Psoas muscle (tissue), 7 donors: ENCODE measurements at regions not wholly inside any gene's neighbourhood (a gene's known extent, or its start where the extent isn't known, plus 50 kb on each side); places are given as distances from the start of the nearest gene placed in this dataset.

Experiments
- ATAC-seq, 4 donors: fragments of 200-7000 bp; cut with Tn5 transposase; one replicate each; pipeline ENCODE4 v1.9.1; 2020; ENCODE audit warnings: moderate library complexity in 3 of 4, mild to moderate bottlenecking in 2 of 4
- DNase-seq, 2 donors: peaks; one replicate each; pipeline ENCODE4 v3.0.0-alpha.2; 2020
- H3K27ac ChIP-seq: fragments of 200-600 bp; one replicate; pipeline ENCODE4 v1.8.0; 2022
- H3K27me3 ChIP-seq, 3 donors: fragments of 200-600 bp in 1 of 3; one replicate each; pipeline versions ENCODE4 v1.6.1 to v1.8.0; 2013 to 2022; ENCODE audit warnings: low read length in 2 of 3, mild to moderate bottlenecking in 2 of 3, moderate library complexity in 1 of 3; ENCODE audit not compliant: insufficient read depth in 3 of 3
- H3K36me3 ChIP-seq, 2 donors: fragments of 200-600 bp in 1 of 2; one replicate each; pipeline versions ENCODE4 v1.6.1 to v1.8.0; 2013 to 2022; ENCODE audit warnings: low read depth in 1 of 2, mild to moderate bottlenecking in 1 of 2, moderate library complexity in 1 of 2; ENCODE audit not compliant: insufficient read depth in 1 of 2
- H3K4me1 ChIP-seq: fragments of 200-600 bp; one replicate; pipeline ENCODE4 v1.8.0; 2022
- H3K4me3 ChIP-seq: fragments of 200-600 bp; one replicate; pipeline ENCODE4 v1.8.0; 2022; ENCODE audit warnings: mild to moderate bottlenecking
- H3K9me3 ChIP-seq: fragments of 200-600 bp; one replicate; pipeline ENCODE4 v1.8.0; 2022
- WGBS, 3 donors: extraction: QIAGEN DNeasy Blood & Tissue Kit; methylation state at CpG; one replicate each; pipeline versions ENCODE4 v1.1.6 to v1.1.7; 2013; 5-methylcytosine and 5-hydroxymethylcytosine counted together
- intact Hi-C, 2 donors: fragments of 100-400 bp; cut with DNase I; formaldehyde crosslinking; loops; one replicate each; pipeline versions ENCODE4 v1.11.0 to v1.14.2; 2022
- TF ChIP-seq, protein P1 (sequence below): fragments of 200-600 bp; IDR thresholded peaks from one replicate; pipeline ENCODE4 v1.8.0; 2022; ENCODE audit warnings: antibody characterized with exemption
- donor health status: healthy with polysubstance abuse.
- donor health status: DM: no; HTN: no; CAD: no; lungs with moderate emphysema.
- donor health status: Bipolar disorder and iron deficiency.
- donor health status: healthy.
- donor health status: DM: yes; HTN: yes; CAD: no.
- donor health status: DM: no; HTN: no; CAD: no.
- donor health status: DM: yes; HTN: yes; CAD: no.

DNA sequence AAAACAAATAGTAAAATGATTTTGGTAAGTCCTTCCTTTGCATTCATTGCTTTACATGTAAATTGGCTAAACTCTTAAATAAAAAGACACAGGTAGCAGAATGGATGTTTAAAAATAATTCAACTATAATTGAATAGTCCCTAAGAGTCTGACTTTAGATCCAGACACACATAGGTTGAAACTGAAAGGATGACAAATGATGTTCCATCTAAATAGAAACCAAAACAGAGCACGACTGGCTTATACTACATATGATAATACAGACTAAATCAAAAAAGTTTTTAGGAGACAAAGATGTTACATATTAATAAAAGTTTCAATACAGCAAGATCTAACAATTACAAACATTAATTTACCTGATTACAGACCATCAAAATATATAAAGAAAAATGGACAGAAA is 2055.1 kb upstream of the WWC1 start:
- DNase-seq, result no peak
- intact Hi-C loops, result no loop called here
- Histone ChIP-seq H3K27ac (no peak overlapping the region), H3K4me1 (no peaks in the 10 kb centered on the region), H3K4me3 (no peak overlapping the region), H3K27me3 (no peaks in the 10 kb centered on the region), H3K36me3 (no peaks in the 10 kb centered on the region), H3K9me3 (no peaks in the 10 kb centered on the region)
- 65 to 89% (median 80%) methylated on average over 1 of the region's 1 CpG for WGBS, 3 donors
- no peak for ATAC-seq
- TF ChIP-seq, protein P1, sequence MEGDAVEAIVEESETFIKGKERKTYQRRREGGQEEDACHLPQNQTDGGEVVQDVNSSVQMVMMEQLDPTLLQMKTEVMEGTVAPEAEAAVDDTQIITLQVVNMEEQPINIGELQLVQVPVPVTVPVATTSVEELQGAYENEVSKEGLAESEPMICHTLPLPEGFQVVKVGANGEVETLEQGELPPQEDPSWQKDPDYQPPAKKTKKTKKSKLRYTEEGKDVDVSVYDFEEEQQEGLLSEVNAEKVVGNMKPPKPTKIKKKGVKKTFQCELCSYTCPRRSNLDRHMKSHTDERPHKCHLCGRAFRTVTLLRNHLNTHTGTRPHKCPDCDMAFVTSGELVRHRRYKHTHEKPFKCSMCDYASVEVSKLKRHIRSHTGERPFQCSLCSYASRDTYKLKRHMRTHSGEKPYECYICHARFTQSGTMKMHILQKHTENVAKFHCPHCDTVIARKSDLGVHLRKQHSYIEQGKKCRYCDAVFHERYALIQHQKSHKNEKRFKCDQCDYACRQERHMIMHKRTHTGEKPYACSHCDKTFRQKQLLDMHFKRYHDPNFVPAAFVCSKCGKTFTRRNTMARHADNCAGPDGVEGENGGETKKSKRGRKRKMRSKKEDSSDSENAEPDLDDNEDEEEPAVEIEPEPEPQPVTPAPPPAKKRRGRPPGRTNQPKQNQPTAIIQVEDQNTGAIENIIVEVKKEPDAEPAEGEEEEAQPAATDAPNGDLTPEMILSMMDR, result no peak

DNA sequence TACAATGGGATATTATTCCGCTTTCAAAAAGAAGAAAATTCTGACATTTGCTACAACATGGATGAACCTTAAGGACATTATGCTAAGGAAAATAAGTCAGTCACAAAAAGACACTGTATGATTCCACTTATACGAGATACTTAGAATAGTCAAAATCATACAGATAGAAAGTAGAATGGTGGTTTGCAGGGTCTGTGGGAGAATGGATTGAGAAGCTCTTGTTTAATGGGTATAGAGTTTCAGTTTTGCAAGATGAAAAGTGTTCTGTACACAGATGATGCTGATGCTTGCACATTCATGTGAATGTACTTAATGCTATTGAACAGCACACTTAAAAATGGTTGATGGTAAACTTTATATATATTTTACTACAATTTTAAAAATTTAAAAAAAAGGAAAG is 2050.7 kb upstream of the WWC1 start:
- DNase-seq, result no peak
- H3K36me3 ChIP-seq, result no peaks in the 10 kb centered on the region
- no peak overlapping the region for H3K4me3 ChIP-seq
- no peaks in the 10 kb centered on the region for H3K4me1 ChIP-seq
- no peaks in the 10 kb centered on the region for H3K9me3 ChIP-seq
- no peaks in the 10 kb centered on the region for H3K27me3 ChIP-seq
- TF ChIP-seq, protein P1, result no peak
- H3K27ac ChIP-seq, result no peak overlapping the region
- WGBS, 3 donors, result 92 to 99% (median 94%) methylated on average over 2 of the region's 2 CpGs
- intact Hi-C loops, result no loop called here
- ATAC-seq, result no peak

DNA sequence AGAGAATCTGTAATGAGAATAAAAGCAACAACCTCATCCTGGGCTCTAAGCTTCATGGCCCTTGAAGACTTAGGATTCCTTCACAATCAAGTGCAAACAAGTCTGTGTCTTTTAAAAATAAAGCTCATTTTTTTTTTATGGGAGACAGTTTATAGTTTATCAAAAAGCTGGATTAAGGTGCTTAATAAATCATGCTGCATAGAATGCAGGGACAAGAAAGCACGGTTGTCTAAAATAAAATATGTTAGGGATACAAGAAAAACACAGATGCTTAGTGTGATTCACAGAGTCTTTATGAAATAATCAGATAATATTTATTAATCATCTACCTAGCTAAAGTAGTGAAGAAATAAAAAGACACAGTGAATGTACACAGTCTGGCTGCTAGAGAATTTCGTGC is 2045.9 kb upstream of the WWC1 start:
- 63 to 74% (median 64%) methylated on average over 2 of the region's 2 CpGs for WGBS, 3 donors

DNA sequence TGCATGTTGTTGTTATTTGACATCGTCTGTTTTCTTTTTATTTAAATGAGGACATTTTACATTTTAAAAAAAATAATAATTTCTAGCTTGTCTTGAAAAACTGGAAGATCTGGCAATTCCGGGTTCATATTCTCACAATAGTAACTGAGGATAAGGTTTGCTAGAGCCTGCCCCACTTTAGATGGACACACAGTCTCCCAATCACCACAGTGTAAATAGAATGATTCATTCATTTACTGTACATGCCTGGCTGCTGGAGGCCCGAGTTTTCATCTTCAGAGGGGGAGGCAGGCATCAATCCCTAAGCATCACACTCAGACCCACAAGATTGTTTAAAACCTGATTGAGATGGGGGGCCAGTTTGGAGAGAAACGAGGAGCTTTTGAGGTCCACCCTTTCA is 2039.7 kb upstream of the WWC1 start:
- H3K27me3 ChIP-seq, result no peaks in the 10 kb centered on the region
- no peaks in the 10 kb centered on the region for H3K4me1 ChIP-seq
- H3K4me3 ChIP-seq, result no peak overlapping the region
- WGBS, 3 donors, result 74 to 81% (median 76%) methylated on average over 4 of the region's 4 CpGs
- intact Hi-C loops, result no loop called here
- ATAC-seq (no peak), DNase-seq (no peak)
- H3K27ac ChIP-seq, result no peak overlapping the region
- TF ChIP-seq, protein P1, result no peak
- no peaks in the 10 kb centered on the region for H3K36me3 ChIP-seq
- H3K9me3 ChIP-seq, result no peaks in the 10 kb centered on the region

More for the DNA sequence above, 2045.9 kb upstream of the WWC1 start:
- Histone ChIP-seq H3K4me1 (no peaks in the 10 kb centered on the region), H3K36me3 (no peaks in the 10 kb centered on the region), H3K27ac (no peak overlapping the region), H3K27me3 (no peaks in the 10 kb centered on the region), H3K9me3 (no peaks in the 10 kb centered on the region), H3K4me3 (no peak overlapping the region)
- intact Hi-C loops, result no loop called here
- DNase-seq (no peak), ATAC-seq (no peak)
- TF ChIP-seq, protein P1, result no peak

DNA sequence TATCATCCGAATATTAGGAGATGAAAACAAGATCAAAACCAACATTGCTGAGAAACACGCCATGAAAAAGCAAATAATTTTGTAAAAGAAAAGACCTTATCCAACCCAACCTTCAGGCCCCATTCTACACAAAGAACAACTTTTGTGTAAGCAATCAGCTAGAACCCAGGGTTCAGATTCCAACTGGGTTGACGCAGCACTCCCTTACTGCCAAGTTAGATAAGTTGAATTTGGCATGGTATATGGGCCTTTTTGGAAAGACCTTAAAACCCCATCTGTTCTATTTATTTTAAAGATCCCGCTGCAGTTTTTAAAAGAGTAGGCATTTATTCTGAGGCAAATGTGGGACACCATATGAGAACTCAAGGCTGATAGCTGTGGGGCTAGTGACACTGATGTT is 2033.8 kb upstream of the WWC1 start:
- Histone ChIP-seq H3K36me3 (no peaks in the 10 kb centered on the region), H3K9me3 (peaks cover 3% of the 10 kb centered on the region), H3K4me3 (no peak overlapping the region), H3K27ac (no peak overlapping the region), H3K27me3 (no peaks in the 10 kb centered on the region), H3K4me1 (no peaks in the 10 kb centered on the region)
- 81 to 84% (median 83%) methylated on average over 4 of the region's 4 CpGs for WGBS, 3 donors
- DNase-seq, result no peak
- intact Hi-C loops, result no loop called here
- no peak for ATAC-seq
- TF ChIP-seq, protein P1, result no peak
